ENCODE measurements at regions not wholly inside any gene's neighbourhood (a gene's known extent, or its start where the extent isn't known, plus 50 kb on each side); places are given as distances from the start of the nearest gene placed in this dataset.

- TF ChIP-seq CEBPB (IDR thresholded peaks at IDR 0.05; ENCODE audit: low read depth) (no peak), RAD21 (IDR thresholded peaks at IDR 0.05; ENCODE audit: low read depth) (no peak), POLR2A (IDR thresholded peaks at IDR 0.05; ENCODE audit: borderline replicate concordance, extremely low read depth, insufficient read depth, insufficient read length) (no peak)
- TF ChIP-seq, protein P1, sequence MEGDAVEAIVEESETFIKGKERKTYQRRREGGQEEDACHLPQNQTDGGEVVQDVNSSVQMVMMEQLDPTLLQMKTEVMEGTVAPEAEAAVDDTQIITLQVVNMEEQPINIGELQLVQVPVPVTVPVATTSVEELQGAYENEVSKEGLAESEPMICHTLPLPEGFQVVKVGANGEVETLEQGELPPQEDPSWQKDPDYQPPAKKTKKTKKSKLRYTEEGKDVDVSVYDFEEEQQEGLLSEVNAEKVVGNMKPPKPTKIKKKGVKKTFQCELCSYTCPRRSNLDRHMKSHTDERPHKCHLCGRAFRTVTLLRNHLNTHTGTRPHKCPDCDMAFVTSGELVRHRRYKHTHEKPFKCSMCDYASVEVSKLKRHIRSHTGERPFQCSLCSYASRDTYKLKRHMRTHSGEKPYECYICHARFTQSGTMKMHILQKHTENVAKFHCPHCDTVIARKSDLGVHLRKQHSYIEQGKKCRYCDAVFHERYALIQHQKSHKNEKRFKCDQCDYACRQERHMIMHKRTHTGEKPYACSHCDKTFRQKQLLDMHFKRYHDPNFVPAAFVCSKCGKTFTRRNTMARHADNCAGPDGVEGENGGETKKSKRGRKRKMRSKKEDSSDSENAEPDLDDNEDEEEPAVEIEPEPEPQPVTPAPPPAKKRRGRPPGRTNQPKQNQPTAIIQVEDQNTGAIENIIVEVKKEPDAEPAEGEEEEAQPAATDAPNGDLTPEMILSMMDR (IDR thresholded peaks at IDR 0.05 in 2 of 3, conservative IDR thresholded peaks at IDR 0.05 in 1 of 3; ENCODE audit: borderline replicate concordance in 1 of 3, insufficient read depth in 1 of 3, low read depth in 2 of 3, low read length in 2 of 3): no peak
Measured at GRCh38 chr14:34018564-34019244, 67.8 kb upstream of the EGLN3 start.

Data from HCT116 (cell line).